MM.1S (cell line): ENCODE measurements at regions not wholly inside any gene's neighbourhood (a gene's known extent, or its start where the extent isn't known, plus 50 kb on each side); places are given as distances from the start of the nearest gene placed in this dataset.

ENCODE experiments used
- DNase-seq: peaks from one replicate; pipeline ENCODE4 v3.0.0-alpha.2; 2015
- H2AFZ ChIP-seq: fragments of 300-600 bp; sonication (generic); 2 replicates; pipeline ENCODE4 v1.6.0; 2016; ENCODE audit warnings: antibody characterized with exemption, low read length
- H3F3A ChIP-seq: fragments of 300-600 bp; sonication (generic); 2 replicates; pipeline ENCODE4 v1.6.1; 2016; ENCODE audit warnings: mild to moderate bottlenecking, antibody characterized with exemption, low read length, moderate library complexity, mixed read lengths; ENCODE audit not compliant: insufficient read depth
- H3K27ac ChIP-seq: fragments of 300-600 bp; sonication (generic); 2 replicates; pipeline ENCODE4 v1.5.1; 2016; ENCODE audit warnings: mild to moderate bottlenecking, low read length
- H3K27me3 ChIP-seq: fragments of 300-600 bp; sonication (generic); replicated peaks from 2 replicates; pipeline ENCODE4 v1.6.0; 2016; ENCODE audit warnings: low read length; ENCODE audit not compliant: insufficient read depth
- H3K36me3 ChIP-seq: fragments of 300-600 bp; sonication (generic); replicated peaks from 2 replicates; pipeline ENCODE4 v1.6.1; 2016; ENCODE audit warnings: mild to moderate bottlenecking, low read length, mixed read lengths; ENCODE audit not compliant: insufficient read depth
- H3K4me1 ChIP-seq: fragments of 300-600 bp; sonication (generic); 2 replicates; pipeline ENCODE4 v1.6.1; 2016; ENCODE audit warnings: low read length, mixed read lengths
- H3K4me2 ChIP-seq: fragments of 300-600 bp; sonication (generic); 2 replicates; pipeline ENCODE4 v1.6.0; 2016; ENCODE audit warnings: low read depth, low read length
- H3K4me3 ChIP-seq: fragments of 300-600 bp; sonication (generic); 2 replicates; pipeline ENCODE4 v1.5.1; 2016; ENCODE audit warnings: low read length, mixed read lengths
- H3K79me2 ChIP-seq: fragments of 300-600 bp; sonication (generic); 2 replicates; pipeline ENCODE4 v1.6.1; 2016; ENCODE audit warnings: mixed run types, low read length, mixed read lengths
- H3K9ac ChIP-seq: fragments of 300-600 bp; sonication (generic); 2 replicates; pipeline ENCODE4 v1.6.1; 2016; ENCODE audit warnings: low read length, mixed read lengths
- H3K9me2 ChIP-seq: fragments of 300-600 bp; sonication (generic); replicated peaks from 2 replicates; pipeline ENCODE4 v1.6.1; 2016; ENCODE audit warnings: mild to moderate bottlenecking, low read length, mixed read lengths; ENCODE audit not compliant: insufficient read depth
- H3K9me3 ChIP-seq: fragments of 300-600 bp; sonication (generic); replicated peaks from 2 replicates; pipeline ENCODE4 v1.6.1; 2016; ENCODE audit warnings: mild to moderate bottlenecking, low read length, mixed read lengths; ENCODE audit not compliant: insufficient read depth
- H4K20me1 ChIP-seq: fragments of 300-600 bp; sonication (generic); 2 replicates; pipeline ENCODE4 v1.6.1; 2016; ENCODE audit warnings: mild to moderate bottlenecking, low read length, moderate library complexity, mixed read lengths; ENCODE audit not compliant: insufficient read depth
- CTCF ChIP-seq: fragments of 300-600 bp; sonication (generic); IDR thresholded peaks from 2 replicates; pipeline ENCODE4 v1.5.1; 2016; ENCODE audit warnings: antibody characterized with exemption, low read length, mixed read lengths
- EZH2 ChIP-seq: fragments of 300-600 bp; sonication (generic); optimal IDR thresholded peaks from 2 replicates; pipeline ENCODE3; 2017; ENCODE audit warnings: low read depth, mild to moderate bottlenecking, antibody characterized with exemption, low read length, mixed read lengths
- EZH2phosphoT487 ChIP-seq: fragments of 300-600 bp; sonication (generic); IDR thresholded peaks from 2 replicates; pipeline ENCODE4 v1.6.1; 2018; ENCODE audit warnings: antibody characterized with exemption, low read length

GRCh38 chr12:24500831-24501230 is 448.1 kb downstream of the BCAT1 start:
- Histone ChIP-seq H2AFZ (no peak overlapping the region), H3K36me3 (no peaks in the 10 kb centered on the region), H3F3A (no peaks in the 10 kb centered on the region), H3K9me3 (no peaks in the 10 kb centered on the region), H3K4me3 (no peak overlapping the region), H3K27me3 (no peaks in the 10 kb centered on the region), H4K20me1 (no peaks in the 10 kb centered on the region), H3K27ac (no peak overlapping the region), H3K4me2 (no peak overlapping the region), H3K9me2 (no peaks in the 10 kb centered on the region), H3K79me2 (no peaks in the 10 kb centered on the region), H3K9ac (no peak overlapping the region), H3K4me1 (no peaks in the 10 kb centered on the region)
- no peak for DNase-seq
- no peak for TF ChIP-seq EZH2
- no peak for TF ChIP-seq CTCF
- no peak for TF ChIP-seq EZH2phosphoT487

GRCh38 chr12:24500421-24500820 is 448.5 kb downstream of the BCAT1 start:
- no peak overlapping the region for H3K9ac ChIP-seq

GRCh38 chr12:24499151-24500146 is 449.5 kb downstream of the BCAT1 start:
- H3K9ac ChIP-seq = no peak overlapping the region
- no peaks in the 10 kb centered on the region for H3K9me2 ChIP-seq
- no peaks in the 10 kb centered on the region for H4K20me1 ChIP-seq
- H2AFZ ChIP-seq = no peak overlapping the region
- H3K4me2 ChIP-seq = no peak overlapping the region
- H3K4me3 ChIP-seq = no peak overlapping the region
- no peaks in the 10 kb centered on the region for H3K36me3 ChIP-seq
- no peak for DNase-seq
- H3K9me3 ChIP-seq = no peaks in the 10 kb centered on the region
- no peaks in the 10 kb centered on the region for H3K27me3 ChIP-seq
- no peaks in the 10 kb centered on the region for H3K79me2 ChIP-seq
- H3F3A ChIP-seq = no peaks in the 10 kb centered on the region
- H3K27ac ChIP-seq = no peak overlapping the region
- no peaks in the 10 kb centered on the region for H3K4me1 ChIP-seq
- TF ChIP-seq EZH2phosphoT487 (no peak), CTCF (no peak), EZH2 (no peak)

More at GRCh38 chr12:24500421-24500820, 448.5 kb downstream of the BCAT1 start:
- Histone ChIP-seq H3K4me2 (no peak overlapping the region), H3K4me1 (no peaks in the 10 kb centered on the region), H3K79me2 (no peaks in the 10 kb centered on the region), H3K27me3 (no peaks in the 10 kb centered on the region), H3K4me3 (no peak overlapping the region), H3K27ac (no peak overlapping the region), H2AFZ (no peak overlapping the region), H3K36me3 (no peaks in the 10 kb centered on the region), H3F3A (no peaks in the 10 kb centered on the region), H3K9me3 (no peaks in the 10 kb centered on the region), H3K9me2 (no peaks in the 10 kb centered on the region), H4K20me1 (no peaks in the 10 kb centered on the region)
- TF ChIP-seq EZH2phosphoT487 (no peak), CTCF (no peak), EZH2 (no peak)
- no peak for DNase-seq
